LHCN-M2 (cell line): ENCODE measurements at regions not wholly inside any gene's neighbourhood (a gene's known extent, or its start where the extent isn't known, plus 50 kb on each side); places are given as distances from the start of the nearest gene placed in this dataset.

Experiments used
- DNase-seq: peaks from one replicate; pipeline ENCODE4 v3.0.0-alpha.2; 2012; ENCODE audit warnings: low read depth

GRCh38 chr6:129778793-129779192 lies 68.8 kb upstream of the ARHGAP18 start:
- DNase-seq, result no peak

- DNase-seq, result no peak
Measured at GRCh38 chr6:129777371-129777770, 67.4 kb upstream of the ARHGAP18 start.

- DNase-seq, result no peak
Measured at GRCh38 chr6:129776542-129777330, 66.8 kb upstream of the ARHGAP18 start.

- peak; percentile 85 for DNase-seq
Measured at GRCh38 chr6:129774697-129775447, 64.9 kb upstream of the ARHGAP18 start.

- DNase-seq, result no peak
Measured at GRCh38 chr6:129773304-129773703, 63.3 kb upstream of the ARHGAP18 start.

- no peak for DNase-seq
Measured at GRCh38 chr6:129771678-129772077, 61.7 kb upstream of the ARHGAP18 start.

- no peak for DNase-seq
Measured at GRCh38 chr6:129767776-129768485, 58.0 kb upstream of the ARHGAP18 start.

- peak; percentile 94 for DNase-seq
Measured at GRCh38 chr6:129766959-129767728, 57.2 kb upstream of the ARHGAP18 start.

GRCh38 chr6:129764761-129765407 lies 54.9 kb upstream of the ARHGAP18 start:
- no peak for DNase-seq

GRCh38 chr6:129759796-129760605 lies 50.0 kb upstream of the ARHGAP18 start:
- peak; percentile 62 for DNase-seq
